ELF-1 (cell line): ENCODE measurements at regions not wholly inside any gene's neighbourhood (a gene's known extent, or its start where the extent isn't known, plus 50 kb on each side); places are given as distances from the start of the nearest gene placed in this dataset.
"Not testable (repeated sequence)": the region's sequence is repeated elsewhere in the genome, so short reads cannot be mapped to it uniquely, and the experiment has no call there.

ENCODE experiments used
- DNase-seq: peaks from one replicate; pipeline ENCODE4 v3.0.0-alpha.2; 2016; ENCODE audit warnings: low read depth, low spot score

DNA sequence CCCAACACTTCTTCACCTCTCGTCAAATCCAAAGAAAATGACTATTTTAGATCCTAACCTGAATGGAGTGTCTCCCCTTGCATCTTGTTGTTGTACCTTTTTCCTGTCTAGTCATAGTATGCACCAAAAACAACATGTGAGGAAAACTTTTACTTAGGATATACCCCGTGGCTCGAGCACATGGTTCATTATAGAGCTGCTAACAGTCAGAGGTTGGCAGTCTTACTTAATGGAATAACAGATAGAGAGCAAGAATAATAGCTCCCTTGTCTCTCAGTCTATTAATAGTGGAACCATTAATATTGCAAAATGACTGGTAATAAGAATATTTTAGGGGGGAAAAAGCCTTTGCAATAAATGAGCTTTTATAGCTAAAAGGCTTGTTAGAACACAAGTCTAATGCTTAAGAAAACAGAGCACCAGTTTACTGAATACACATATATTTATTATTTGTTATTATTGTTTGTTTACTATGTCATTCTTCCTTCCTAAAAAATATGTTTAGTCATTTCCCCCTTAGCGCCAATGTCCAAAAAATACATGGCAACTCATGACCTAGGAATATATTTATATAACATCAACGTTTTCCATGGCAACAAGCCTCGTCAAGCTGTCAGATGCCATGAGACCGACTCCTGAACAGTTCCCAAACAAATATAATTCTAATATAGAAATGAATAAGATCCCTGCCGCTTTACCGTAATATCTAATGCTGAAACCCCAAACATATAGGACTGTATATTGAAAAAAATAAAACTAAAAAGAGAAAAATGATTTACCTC lies 592.4 kb downstream of the SOX5 start:
- DNase-seq = no peak

- no peak for DNase-seq
Measured at GRCh38 chr12:23359975-23360701, 589.3 kb downstream of the SOX5 start.

DNA sequence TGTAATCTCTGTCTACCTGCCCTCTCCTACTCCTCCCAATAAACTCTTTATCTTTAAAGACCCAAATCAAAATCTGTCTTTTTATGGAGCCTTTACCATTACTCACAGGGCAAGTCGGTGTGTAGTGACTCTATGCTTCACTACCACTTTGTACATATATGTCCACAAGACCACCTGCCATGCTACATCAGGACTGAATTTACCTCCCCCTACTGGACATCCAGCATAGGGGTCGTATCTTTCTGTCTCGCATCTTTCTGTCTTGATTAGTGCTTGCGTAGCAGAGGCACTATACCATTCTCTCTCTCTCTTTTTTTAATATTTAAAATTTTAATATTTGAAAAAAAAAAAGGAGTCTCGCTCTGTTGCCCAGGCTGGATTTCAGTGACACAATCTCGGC lies 587.5 kb downstream of the SOX5 start:
- no peak for DNase-seq

DNA sequence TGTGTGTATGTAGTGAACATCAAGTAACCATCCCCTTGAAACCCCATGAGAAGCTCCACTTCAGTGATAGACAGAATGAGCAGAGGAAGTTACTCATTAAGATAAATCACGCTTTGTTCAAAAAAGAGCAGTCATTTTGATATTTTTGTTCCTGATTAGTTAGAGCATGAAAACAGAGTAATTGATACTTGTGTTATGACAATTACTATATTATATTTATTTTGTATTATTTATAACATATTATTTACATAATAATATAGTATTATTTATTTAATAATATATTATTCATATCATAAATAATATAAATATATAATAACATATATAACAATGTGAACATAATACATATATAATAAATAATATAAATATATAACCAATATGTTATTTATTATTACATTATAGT lies 580.9 kb downstream of the SOX5 start:
- DNase-seq = no peak

DNA sequence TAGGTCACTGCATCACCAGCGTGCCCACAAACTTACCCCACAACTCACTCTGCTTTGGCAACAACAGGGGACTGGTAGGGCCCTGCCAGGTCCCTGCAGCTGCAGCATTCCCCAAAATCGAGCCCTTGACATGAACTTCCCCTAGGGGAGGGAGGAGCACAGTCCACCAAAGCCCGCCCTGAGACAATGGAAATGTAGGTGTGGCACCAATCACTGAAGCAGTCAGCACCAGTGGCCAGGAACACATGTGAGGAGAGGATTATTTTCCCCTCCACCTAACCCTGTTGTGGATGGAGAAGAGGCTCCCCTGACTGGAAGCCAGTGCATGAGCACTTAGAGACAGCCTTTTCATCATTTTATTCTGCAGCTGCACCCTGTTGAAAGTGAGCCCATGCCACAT lies 573.8 kb downstream of the SOX5 start:
- DNase-seq = no peak

- DNase-seq = peak; percentile 4
Measured at GRCh38 chr12:23376238-23376637, 573.2 kb downstream of the SOX5 start.

DNA sequence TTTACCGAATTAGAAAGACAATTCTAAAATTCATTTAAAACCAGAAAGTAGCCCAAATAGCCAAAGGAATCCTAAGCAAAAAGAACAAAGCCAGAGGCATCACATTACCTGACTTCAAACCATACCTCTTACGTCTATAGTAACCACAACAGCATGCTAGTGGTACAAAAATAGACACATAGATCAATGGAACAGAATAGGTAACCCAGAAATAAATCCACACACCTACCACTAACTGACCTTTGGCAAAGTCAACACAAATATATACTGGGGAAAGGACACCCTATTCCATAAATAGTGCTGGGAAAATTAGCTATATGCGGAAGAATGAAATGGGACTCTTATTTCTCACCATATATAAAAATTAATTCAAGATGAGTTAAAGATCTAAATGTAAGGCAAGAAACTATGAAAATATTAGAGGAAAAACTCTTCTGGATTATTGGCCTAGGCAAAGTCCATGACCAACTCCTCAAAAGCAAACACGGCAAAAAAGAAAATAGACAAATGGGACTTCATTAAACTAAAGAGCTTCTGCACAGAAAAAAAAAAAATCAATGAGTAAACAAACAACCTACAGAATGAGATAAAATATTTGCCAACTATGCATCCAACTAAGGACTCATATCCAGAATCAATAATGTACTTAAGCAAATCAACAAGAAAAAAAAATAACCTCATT lies 568.9 kb downstream of the SOX5 start:
- no peak for DNase-seq

- DNase-seq = not testable (repeated sequence)
Measured at GRCh38 chr12:23388898-23389297, 560.6 kb downstream of the SOX5 start.

DNA sequence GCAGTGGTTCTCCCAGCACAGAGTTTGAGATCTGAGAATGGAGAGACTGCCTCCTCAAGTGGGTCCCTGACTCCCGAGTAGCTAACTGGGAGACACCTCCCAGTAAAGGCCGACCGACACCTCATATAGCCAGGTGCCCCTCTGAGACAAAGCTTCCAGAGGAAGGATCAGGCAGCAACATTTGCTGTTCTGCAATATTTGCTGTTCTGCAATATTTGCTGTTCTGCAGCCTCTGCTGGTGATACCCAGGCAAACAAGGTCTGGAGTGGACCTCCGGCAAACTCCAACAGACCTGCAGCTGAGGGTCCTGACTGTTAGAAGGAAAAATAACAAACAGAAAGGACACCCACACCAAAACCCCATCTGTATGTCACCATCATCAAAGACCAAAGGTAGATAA lies 560.2 kb downstream of the SOX5 start:
- not testable (repeated sequence) for DNase-seq

DNA sequence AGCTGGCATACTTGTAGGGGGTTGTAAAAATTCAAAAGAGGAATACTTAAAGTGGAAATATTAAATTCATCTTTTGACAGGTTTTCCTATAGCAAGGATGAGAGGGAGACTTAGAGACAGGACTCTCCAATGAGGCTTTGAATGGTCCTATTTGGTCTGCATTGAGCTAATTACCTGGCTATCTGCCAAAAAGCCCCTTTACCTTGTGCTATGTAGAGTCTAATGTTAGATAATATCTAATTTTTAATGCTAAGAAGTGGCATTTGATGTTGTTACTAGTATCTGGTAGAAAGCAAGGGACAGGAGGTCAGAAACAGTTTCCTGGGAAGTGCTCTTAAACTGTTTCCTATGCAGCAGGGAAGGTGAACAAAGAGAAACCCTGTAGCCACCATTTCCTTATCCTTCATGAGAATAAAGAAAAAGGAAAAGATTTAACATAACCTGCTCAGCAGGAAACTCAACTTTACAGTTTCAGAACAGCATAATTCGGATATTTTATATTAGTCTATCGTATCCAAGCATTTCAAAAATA lies 550.0 kb downstream of the SOX5 start:
- no peak for DNase-seq

DNA sequence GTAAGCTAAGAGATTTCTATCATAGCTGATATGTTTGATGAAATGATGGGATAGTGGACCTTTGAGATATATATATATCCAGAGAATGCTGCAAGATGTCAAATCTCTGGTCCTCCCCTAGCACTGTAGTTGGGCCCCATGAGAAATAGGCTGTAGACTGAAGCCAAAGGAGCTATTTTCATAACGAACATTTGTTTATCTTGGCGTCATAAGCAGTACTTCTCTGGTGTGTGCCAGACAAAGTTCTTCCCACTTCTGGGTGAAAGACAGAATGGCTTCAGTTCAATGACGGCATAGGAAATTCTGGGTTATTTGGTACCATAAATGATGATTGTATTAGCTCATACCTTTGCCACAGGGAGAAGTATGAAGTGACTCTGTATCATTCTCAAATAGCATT lies 534.3 kb downstream of the SOX5 start:
- DNase-seq = no peak

GRCh38 chr12:23421556-23421955 lies 527.9 kb downstream of the SOX5 start:
- no peak for DNase-seq

DNA sequence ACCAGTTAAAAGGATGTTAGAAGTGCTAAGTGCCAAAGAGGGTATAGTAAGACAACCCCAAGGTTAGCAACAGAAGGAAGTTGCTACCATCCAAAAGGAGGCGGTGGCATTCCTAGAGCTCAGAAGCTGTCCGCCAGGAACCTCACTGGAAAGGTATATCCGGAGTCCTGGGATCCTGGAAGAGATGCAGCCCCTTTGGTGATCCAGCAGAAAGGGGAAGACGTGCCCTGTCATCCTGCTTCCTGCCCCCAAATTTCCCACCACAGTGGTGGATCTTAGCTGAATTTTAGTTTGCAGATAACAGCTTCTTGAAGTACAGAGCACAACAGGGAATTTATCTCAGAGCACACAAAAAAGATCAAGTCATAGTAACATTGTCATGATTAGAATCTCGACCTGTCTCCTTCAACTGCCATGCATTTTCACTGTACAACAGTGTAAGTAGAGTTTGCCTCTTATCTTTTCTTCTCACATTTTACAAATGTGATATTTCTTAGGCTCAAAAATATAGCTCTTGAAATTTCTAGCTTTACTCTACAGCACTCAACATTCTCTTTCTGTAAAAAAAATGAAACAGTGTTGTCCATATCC lies 526.3 kb downstream of the SOX5 start:
- DNase-seq = no peak

DNA sequence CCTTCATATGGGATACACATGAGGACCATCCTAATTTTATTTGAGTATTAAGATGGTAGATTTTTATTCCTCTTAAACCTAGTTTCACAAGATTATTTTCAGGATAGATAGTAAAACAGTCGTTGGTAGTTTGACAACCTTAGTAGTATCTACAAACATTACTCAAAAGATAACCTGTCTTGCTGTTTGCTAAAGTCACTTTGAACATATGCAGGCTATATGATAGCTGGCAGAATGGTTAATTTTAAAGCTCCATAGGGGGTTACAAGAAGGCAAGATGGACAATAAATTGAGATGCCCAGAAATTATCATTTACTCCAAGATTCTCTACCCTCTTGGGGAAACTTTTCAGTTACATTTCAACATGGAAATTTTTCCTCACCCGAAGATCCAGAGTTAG lies 525.7 kb downstream of the SOX5 start:
- DNase-seq = no peak

- DNase-seq = no peak
Measured at GRCh38 chr12:23424685-23425084, 524.8 kb downstream of the SOX5 start.

GRCh38 chr12:23426328-23426727 lies 523.1 kb downstream of the SOX5 start:
- no peak for DNase-seq

DNA sequence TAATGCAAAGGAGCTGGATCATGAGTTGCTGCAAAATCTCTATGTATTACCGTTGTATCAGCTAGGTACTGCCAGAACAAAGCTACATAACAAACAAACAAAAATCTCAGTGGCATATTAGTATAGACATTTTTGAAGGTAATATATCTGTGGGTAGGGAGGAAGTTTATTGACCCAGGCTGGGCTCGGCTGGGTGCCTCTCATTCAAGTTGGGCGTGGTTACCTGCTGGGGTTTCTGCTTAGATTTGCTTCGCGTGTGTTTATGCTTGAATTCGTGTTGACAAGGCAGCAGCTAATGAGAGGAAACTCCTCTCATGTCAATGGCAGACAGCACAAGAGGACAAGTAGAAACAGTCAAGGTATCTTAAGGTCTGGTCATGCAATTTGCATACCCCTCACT lies 520.7 kb downstream of the SOX5 start:
- peak; percentile 3 for DNase-seq

GRCh38 chr12:23431006-23431405 lies 518.5 kb downstream of the SOX5 start:
- no peak for DNase-seq

DNA sequence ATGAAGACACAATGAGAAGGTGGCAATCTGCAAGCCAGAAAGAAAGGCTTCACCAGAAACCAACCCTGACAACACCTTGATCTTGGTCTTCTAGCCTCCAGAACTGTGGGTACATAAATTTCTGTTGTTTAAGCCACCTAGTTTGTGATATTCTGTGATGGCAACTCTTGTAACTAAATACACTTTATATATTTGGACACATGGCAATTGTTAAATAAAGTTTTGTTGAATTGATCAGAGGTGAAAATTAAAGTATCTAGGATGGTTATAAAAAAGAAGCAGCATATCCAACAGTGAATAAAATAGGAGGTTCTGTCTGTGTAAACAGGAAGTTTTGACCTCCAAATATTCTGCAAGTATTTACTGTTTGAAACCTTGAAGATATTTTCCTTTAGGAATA lies 516.3 kb downstream of the SOX5 start:
- no peak for DNase-seq

GRCh38 chr12:23434154-23434553 lies 515.3 kb downstream of the SOX5 start:
- DNase-seq = no peak

DNA sequence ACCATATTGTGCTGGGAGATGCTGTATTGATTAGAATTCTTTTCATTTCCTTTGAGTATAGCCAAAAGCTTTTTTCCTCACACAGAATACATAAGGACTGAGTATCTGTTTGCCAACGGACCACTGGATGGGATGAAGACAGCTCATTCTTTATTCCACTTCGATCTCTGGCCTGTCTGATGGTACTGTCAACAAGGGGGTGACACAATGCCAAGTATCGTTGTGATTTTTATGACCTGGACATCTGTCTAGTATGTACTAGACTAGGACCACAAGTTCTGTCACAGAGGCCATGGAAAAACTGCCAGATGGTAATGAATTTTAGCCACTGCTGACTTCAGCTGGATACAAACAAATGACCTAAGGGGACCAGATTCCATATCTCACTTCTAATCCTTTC lies 502.7 kb downstream of the SOX5 start:
- no peak for DNase-seq

DNA sequence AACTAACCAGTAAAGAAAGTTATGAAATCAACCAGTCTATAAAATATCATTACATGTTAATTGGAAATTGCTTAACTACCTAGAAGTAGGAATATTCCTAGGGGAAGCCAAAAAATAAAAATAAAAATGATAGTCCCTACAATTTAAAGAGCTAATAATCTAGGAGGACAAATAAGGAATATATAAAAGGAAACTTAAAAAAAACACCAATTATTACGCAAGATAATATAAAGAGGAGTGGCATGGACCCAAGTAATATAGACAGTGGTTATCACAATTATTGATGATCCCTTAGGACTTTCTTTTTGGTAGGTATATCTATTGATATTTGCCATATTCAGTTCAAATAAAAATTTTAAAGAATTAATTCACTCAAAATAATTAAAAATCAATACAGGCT lies 498.7 kb downstream of the SOX5 start:
- no peak for DNase-seq
